ENCODE measurements at regions not wholly inside any gene's neighbourhood (a gene's known extent, or its start where the extent isn't known, plus 50 kb on each side); places are given as distances from the start of the nearest gene placed in this dataset.
"Not testable (repeated sequence)": the region's sequence is repeated elsewhere in the genome, so short reads cannot be mapped to it uniquely, and the experiment has no call there.

DNA sequence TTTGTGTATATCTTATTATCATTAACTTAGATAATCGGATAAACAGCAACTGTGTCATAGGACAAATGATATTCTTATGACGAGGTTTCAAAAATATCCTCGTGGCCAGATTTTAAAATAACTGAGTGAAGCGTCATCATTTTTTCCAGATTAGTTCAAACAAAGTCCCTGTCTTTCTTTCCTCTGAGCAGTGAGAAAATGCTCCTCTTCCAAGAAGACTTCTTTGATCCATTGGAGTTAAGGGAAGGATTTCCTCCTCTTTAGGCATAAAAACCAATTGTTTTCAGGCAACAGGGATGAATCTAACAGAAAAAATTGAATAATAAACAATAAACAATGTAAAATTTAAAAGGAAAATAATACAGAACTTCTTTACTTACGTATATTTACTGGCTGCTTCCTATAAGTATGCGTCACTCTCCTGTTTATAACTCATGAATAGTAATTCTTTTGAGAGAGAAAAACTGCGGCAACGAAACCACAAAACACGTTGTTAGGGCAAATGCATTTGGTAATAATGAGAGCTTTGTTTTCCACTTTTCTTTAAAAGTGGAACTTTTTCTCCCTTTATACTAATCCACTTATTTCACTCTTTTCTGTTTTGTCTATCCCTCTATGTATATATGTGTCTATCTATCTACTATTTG lies 419.4 kb upstream of the ONECUT1 start:
- DNase-seq: no peak

DNA sequence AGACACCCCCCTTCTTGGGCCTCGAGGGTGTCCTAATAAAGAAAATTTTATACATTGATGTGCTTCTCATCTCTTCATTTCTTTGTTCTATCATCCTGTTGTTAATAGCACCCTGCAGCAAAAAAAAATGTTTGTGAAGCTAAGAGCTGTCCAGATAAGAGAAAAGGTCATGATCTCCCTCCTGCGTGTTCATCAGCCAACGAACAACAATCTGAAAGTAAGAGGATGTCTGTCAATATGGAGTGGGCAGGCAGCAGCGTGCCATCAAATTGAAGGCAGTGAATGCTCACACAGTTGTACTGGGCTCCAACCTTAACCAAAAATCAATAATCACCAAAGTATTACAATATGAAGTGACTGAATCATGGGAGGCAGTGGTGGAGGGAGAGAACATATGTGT lies 418.6 kb upstream of the ONECUT1 start:
- no peak for DNase-seq

- no peak for DNase-seq
These were observed 413.3 kb upstream of the ONECUT1 start for GRCh38 chr15:53203454-53203853.

DNA sequence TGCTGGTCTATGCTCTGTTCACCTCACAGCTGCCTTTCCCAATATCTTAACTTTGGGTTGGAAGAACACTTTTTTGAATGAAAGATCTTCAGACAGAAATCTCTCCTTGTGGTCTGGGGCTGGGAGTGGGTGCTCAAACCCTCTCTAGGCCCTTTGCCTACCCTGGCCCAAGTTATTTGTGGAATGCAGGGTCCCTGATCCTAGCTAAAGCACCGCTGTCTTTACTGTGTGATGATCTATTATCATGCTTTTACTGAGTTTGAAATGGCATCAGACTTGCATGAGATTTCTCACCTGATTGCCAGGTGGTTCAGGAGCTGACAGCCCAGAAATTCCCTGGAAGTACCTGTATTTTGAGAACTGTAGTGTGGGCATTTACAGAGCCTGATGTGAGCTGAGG lies 412.7 kb upstream of the ONECUT1 start:
- no peak for DNase-seq

DNA sequence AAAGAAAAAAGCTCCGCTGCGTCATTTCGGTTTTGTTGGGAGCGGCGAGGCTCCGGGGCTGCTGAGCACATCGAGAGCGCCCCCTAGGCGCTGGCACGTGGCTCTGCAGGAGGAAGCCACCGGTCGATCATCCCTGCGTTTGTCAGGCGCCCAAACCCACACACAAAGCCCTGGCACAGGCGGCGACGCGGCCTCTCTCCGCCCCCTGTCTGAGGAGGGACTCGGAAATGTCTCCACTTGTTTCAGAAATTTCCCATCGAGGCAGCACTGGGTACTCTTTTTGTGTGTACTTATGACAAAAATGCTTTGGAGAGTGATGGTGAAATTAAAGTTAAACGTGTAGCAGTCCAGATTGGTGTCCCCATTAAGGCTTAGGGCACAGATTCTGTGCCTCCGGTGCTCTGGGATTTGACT lies 407.3 kb upstream of the ONECUT1 start:
- DNase-seq: peak; percentile 3

DNA sequence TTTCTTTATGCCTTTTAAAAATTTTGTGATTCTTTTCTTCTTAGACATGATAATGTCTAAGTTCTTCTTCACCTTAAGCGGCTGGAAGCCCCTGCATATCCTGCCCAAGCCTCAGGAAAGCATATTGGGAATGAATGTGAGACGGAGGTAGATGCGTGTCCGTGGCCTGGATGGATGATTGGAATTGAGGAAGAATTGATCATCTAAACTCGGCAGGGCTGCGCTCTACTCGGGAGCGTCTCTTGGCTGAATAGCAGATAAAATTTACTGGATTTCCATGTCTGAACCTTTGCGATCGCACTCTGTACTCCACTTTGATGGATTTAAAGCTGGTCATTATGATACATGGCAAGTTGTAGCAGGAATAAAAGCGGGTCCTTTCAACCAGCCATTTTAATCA lies 406.7 kb upstream of the ONECUT1 start:
- DNase-seq: no peak

GRCh38 chr15:53196242-53196641 lies 406.1 kb upstream of the ONECUT1 start:
- no peak for DNase-seq

DNA sequence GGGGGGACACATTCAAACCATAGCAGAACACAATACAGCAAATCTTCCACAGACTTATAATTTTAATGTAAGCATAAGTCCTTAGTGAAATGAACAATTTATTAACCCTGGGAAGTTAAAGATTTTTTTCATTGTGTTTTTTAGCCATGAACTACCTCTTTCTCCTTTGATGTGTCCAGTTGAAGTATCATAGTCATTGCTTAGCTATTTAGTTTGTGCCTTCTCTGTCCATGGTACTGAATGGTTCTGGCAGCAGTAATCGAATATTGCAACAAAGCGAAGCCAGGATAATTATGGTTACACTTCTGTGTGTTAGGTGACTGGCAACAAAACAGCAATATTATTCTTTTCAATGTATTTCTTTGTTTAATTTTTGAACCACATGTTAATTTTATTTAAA lies 403.0 kb upstream of the ONECUT1 start:
- DNase-seq: peak; percentile 3

- DNase-seq: no peak
These were observed 399.7 kb upstream of the ONECUT1 start for GRCh38 chr15:53189860-53190259.

DNA sequence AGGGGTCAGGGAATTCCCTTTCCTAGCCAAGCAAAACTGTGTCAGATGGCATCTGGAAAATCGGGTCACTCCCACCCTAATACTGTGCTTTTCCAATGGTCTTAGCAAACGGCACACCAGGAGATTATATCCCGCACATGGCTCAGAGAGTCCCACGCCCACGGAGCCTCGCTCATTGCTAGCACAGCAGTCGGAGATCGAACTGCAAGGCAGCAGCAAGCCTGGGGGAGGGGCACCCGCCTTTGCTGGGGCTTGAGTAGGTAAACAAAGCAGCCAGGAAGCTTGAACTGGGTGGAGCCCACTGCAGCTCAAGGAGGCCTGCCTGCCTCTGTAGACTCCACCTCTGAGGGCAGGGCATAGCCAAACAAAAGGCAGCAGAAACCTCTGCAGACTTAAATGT lies 393.3 kb upstream of the ONECUT1 start:
- DNase-seq: not testable (repeated sequence)

- DNase-seq: no peak
These were observed 381.4 kb upstream of the ONECUT1 start for GRCh38 chr15:53171571-53171970.

DNA sequence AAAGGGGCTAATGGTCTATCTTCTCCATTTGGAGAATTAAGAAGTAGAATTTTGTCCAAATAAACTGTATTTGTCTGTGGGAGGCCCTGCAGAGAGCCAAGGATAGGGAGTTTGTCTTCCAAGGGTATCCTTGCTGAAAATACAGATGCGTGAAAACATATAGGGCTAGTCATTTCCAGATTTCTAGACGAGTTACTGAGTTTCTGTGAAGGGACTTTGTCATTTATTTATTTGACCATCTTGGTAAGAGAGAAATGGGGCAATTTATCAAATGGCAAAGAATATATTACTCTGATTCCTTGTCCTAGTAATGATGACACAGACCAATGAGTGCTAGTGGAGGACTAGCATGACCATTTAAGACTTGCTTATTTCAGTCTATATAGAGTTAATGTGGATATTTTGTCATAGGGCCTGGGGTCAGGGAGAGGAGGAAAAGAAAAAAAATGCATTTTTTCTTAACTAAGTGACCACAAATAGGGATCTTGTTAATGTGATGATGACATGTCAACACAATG lies 376.6 kb upstream of the ONECUT1 start:
- no peak for DNase-seq

GRCh38 chr15:53165988-53166683 lies 376.0 kb upstream of the ONECUT1 start:
- no peak for DNase-seq

GRCh38 chr15:53160092-53160704 lies 370.1 kb upstream of the ONECUT1 start:
- DNase-seq: no peak

DNA sequence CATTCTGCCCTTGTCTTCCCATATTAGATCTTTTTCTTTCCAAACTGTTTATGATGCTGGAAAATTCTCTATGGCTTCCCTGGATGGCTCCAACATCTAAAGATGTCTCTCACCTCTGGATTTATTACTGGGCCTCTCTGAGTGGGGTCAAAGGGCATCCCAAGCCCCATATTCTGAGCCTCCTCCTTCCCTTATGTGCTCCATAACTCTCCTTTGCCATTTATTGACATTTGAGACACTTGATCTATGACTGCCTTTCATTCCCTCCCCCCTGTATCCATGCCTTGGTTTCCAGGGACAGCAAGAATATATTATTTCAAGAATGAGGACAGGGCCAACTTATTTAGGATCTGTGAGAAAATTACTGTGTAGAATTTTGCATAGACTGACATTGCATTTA lies 369.3 kb upstream of the ONECUT1 start:
- DNase-seq: no peak

DNA sequence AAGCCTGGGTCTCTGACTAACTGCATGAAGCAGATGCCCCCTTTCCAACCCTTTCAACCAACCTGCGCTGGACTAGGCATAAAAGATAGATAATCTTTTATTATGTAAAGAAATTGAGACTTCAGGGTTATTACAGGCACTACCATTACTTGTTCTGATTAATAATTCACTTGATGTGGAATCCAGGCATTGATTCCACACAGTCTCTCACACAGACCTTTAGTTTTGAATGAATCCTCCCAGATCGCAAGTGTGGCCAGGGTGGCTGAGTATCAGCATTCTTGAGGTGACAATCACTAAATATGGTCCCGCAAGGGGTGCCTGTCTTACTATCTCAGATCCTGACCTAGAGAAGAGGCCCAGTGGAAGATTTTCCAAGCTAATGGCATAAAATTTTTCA lies 368.9 kb upstream of the ONECUT1 start:
- DNase-seq: no peak

DNA sequence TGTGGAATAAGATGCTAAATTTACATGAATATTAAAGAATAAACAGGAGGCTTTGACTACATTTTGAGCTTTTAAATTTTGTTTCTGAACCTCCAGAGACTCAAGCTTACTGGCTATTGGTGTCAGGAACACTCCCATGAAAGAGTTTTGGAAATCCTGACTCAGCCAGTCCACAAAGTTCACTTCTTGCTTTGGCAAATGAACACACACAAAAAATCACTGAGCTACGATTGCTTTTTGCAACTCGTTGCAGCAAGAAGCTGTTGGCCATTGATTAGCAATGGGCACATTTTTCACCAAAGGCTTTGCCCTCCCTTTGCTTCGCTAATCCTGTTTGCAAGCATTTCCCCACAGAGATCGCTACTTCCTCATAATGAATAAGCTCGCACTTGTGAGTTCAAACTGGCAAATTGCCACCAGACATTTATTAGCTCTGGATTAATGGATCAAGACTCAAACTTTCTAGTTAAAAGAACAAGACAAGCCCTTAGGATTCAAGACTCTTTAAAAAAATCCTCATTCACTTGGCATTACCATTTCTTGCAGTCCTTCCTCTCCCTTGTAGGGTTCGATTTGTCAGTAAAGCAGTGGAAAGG lies 343.2 kb upstream of the ONECUT1 start:
- no peak for DNase-seq

- no peak for DNase-seq
These were observed 340.8 kb upstream of the ONECUT1 start for GRCh38 chr15:53130943-53131342.

- DNase-seq: no peak
These were observed 339.2 kb upstream of the ONECUT1 start for GRCh38 chr15:53129121-53129904.

DNA sequence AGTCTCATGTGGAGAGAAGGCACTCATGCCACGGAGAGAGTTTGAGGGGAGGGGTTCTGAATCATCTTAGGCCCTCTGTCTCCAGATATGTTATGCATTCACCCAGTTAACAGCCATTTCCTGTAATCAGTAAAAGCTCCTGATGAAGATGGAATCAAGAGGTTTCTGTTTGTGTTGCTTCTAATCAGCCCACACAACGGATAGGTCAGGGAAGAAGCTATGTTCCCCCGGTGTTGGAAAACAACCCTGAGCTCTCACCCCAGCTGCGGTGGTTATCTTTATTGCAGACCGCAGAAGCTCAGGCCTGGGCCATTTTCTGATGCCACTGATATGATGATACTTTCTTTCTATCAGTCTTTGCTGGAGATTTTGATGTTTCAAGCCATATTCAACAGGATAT lies 338.5 kb upstream of the ONECUT1 start:
- DNase-seq: no peak

GRCh38 chr15:53126144-53126543 lies 336.0 kb upstream of the ONECUT1 start:
- DNase-seq: no peak

DNA sequence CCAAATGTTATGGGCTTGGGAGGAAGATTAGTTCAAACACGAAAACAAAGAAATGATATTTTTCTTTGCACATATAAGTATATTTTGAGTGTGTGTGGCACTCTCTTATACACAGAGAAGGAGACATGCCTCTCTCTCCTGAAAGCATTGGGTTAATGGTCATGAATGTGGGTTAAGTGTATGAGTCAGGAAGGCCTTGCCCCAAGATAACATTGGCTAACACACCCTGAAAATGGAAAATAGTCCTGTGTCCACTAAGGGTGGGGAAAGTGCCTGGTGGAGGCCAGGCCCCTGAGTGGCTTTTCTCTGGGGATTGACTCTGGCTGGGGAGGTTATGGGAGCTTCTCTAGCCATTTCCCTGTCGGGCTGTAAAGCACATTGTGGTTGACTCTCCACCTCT lies 332.7 kb upstream of the ONECUT1 start:
- no peak for DNase-seq

DNA sequence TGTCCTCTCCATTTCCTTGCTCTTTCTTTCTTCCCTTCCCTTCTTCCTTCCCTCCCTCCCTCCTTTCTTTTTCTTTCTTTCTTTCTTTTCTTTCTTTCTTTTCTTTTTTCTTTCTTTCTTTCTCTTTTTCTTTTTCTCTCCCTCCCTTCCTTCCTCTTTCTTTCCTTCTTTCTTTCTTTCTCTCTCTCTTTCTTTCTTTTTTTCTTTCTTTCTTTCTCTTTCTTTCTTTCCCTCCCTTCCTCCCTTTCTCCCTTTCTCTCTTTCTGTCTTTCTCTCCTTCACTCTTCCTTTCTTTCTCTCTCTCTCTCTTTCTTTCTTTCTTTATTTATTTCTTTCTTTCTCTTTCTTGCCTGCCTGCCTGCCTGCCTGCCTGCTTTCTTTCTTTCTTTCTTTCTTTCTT lies 326.8 kb upstream of the ONECUT1 start:
- DNase-seq: not testable (repeated sequence)
